Fibroblast of the conjunctiva (primary cell): ENCODE measurements at regions not wholly inside any gene's neighbourhood (a gene's known extent, or its start where the extent isn't known, plus 50 kb on each side); places are given as distances from the start of the nearest gene placed in this dataset.

Experiments used
- DNase-seq: peaks from one replicate; pipeline ENCODE4 v3.0.0-alpha.2; 2010; ENCODE audit warnings: low read depth

- DNase-seq, result no peak
Measured at GRCh38 chr3:25044762-25045710, 383.0 kb upstream of the RARB start.

GRCh38 chr3:25046911-25047771, 380.9 kb upstream of the RARB start:
- DNase-seq, result no peak

GRCh38 chr3:25049304-25049703, 378.8 kb upstream of the RARB start:
- no peak for DNase-seq

- DNase-seq, result no peak
Measured at GRCh38 chr3:25053360-25053759, 374.7 kb upstream of the RARB start.

GRCh38 chr3:25056036-25056755, 371.9 kb upstream of the RARB start:
- DNase-seq, result no peak

- DNase-seq, result no peak
Measured at GRCh38 chr3:25056803-25057351, 371.2 kb upstream of the RARB start.

GRCh38 chr3:25057379-25057778, 370.7 kb upstream of the RARB start:
- no peak for DNase-seq

- no peak for DNase-seq
Measured at GRCh38 chr3:25064681-25065080, 363.4 kb upstream of the RARB start.

- no peak for DNase-seq
Measured at GRCh38 chr3:25069970-25070369, 358.1 kb upstream of the RARB start.

GRCh38 chr3:25071846-25072245, 356.2 kb upstream of the RARB start:
- no peak for DNase-seq

GRCh38 chr3:25073423-25073822, 354.6 kb upstream of the RARB start:
- no peak for DNase-seq

GRCh38 chr3:25074149-25074548, 353.9 kb upstream of the RARB start:
- no peak for DNase-seq

- no peak for DNase-seq
Measured at GRCh38 chr3:25080461-25080860, 347.6 kb upstream of the RARB start.

- DNase-seq, result no peak
Measured at GRCh38 chr3:25084016-25084415, 344.0 kb upstream of the RARB start.

GRCh38 chr3:25086721-25087120, 341.3 kb upstream of the RARB start:
- DNase-seq, result no peak

GRCh38 chr3:25088284-25088683, 339.8 kb upstream of the RARB start:
- DNase-seq, result no peak

- DNase-seq, result no peak
Measured at GRCh38 chr3:25090698-25091453, 337.2 kb upstream of the RARB start.

GRCh38 chr3:25091934-25092333, 336.1 kb upstream of the RARB start:
- DNase-seq, result no peak

- DNase-seq, result no peak
Measured at GRCh38 chr3:25094932-25095685, 333.0 kb upstream of the RARB start.

- DNase-seq, result no peak
Measured at GRCh38 chr3:25096536-25096935, 331.5 kb upstream of the RARB start.

- DNase-seq, result no peak
Measured at GRCh38 chr3:25097023-25097422, 331.0 kb upstream of the RARB start.
